Testis (tissue), 2 donors: ENCODE measurements at regions not wholly inside any gene's neighbourhood (a gene's known extent, or its start where the extent isn't known, plus 50 kb on each side); places are given as distances from the start of the nearest gene placed in this dataset.

Experiments
- DNase-seq: peaks from one replicate; pipeline ENCODE4 v3.0.0-alpha.2; 2019
- H3K27ac ChIP-seq, 2 donors: fragments of 200-600 bp; sonication (generic); one replicate each; pipeline ENCODE4 v1.5.1; 2019
- H3K27me3 ChIP-seq: fragments of 200-600 bp; sonication (generic); one replicate; pipeline ENCODE4 v1.5.1; 2019
- H3K36me3 ChIP-seq: fragments of 200-600 bp; sonication (generic); one replicate; pipeline ENCODE4 v1.5.1; 2017; ENCODE audit warnings: low read depth; ENCODE audit errors: missing control alignments
- H3K4me1 ChIP-seq: fragments of 200-600 bp; sonication (generic); one replicate; pipeline ENCODE4 v1.5.1; 2019
- H3K4me3 ChIP-seq, 2 donors: fragments of 200-600 bp; sonication (generic); one replicate each; pipeline ENCODE4 v1.5.1; 2017 to 2019
- H3K9me3 ChIP-seq: fragments of 200-600 bp; sonication (generic); one replicate; pipeline ENCODE4 v1.5.1; 2017
- CTCF ChIP-seq, 3 experiments: fragments of 450-650 bp in 2 of 3; fragments of 200-600 bp in 1 of 3; sonication (generic) in 1 of 3; IDR thresholded peaks; one replicate each; pipeline ENCODE4 v1.5.1; 2016 to 2019; ENCODE audit warnings: antibody characterized with exemption in 3 of 3, mild to moderate bottlenecking in 2 of 3, moderate library complexity in 1 of 3
- POLR2A ChIP-seq: fragments of 450-650 bp; IDR thresholded peaks from one replicate; pipeline ENCODE4 v1.6.1; 2017; ENCODE audit warnings: antibody characterized with exemption, mild to moderate bottlenecking, moderate library complexity
- WGBS, 2 donors: methylation state at CpG; one replicate each; pipeline ENCODE4 v1.1.5; 2018; 5-methylcytosine and 5-hydroxymethylcytosine counted together
- intact Hi-C: fragments of 100-400 bp; cut with DNase I; formaldehyde crosslinking; loops from one replicate; pipeline ENCODE4 v1.15.1; 2023; ENCODE audit warnings: low total_unique reads

GRCh38 chr4:3615386-3616286, 83.4 kb upstream of the LRPAP1 start:
- no peaks in the 10 kb centered on the region for H3K27me3 ChIP-seq
- intact Hi-C loops = no loop called here
- H3K4me1 ChIP-seq = peaks cover 9% of the 10 kb centered on the region
- H3K27ac ChIP-seq = no peak overlapping the region
- H3K36me3 ChIP-seq = no peaks in the 10 kb centered on the region
- H3K4me3 ChIP-seq = no peak overlapping the region
- no peak for TF ChIP-seq POLR2A
- no peak for TF ChIP-seq CTCF (IDR thresholded peaks at IDR 0.05)
- WGBS, 2 donors = 94 to 95% methylated on average over 37 to 40 of the region's 40 CpGs
- H3K9me3 ChIP-seq = no peaks in the 10 kb centered on the region
- no peak for DNase-seq

GRCh38 chr4:3614731-3614980, 82.4 kb upstream of the LRPAP1 start:
- H3K9me3 ChIP-seq = no peaks in the 10 kb centered on the region
- no peak for DNase-seq
- no peak for TF ChIP-seq CTCF (IDR thresholded peaks at IDR 0.05)
- no peak for TF ChIP-seq POLR2A
- intact Hi-C loops = no loop called here
- no peak overlapping the region for H3K4me3 ChIP-seq
- H3K36me3 ChIP-seq = no peaks in the 10 kb centered on the region
- no peaks in the 10 kb centered on the region for H3K27me3 ChIP-seq
- WGBS, 2 donors = 70 to 90% methylated on average over 7 to 8 of the region's 8 CpGs
- peaks cover 9% of the 10 kb centered on the region for H3K4me1 ChIP-seq
- H3K27ac ChIP-seq = no peak overlapping the region

- Histone ChIP-seq H3K9me3 (no peaks in the 10 kb centered on the region), H3K4me1 (peaks cover 9% of the 10 kb centered on the region), H3K27ac (no peak overlapping the region), H3K4me3 (no peak overlapping the region), H3K36me3 (no peaks in the 10 kb centered on the region), H3K27me3 (no peaks in the 10 kb centered on the region)
- intact Hi-C loops = no loop called here
- TF ChIP-seq CTCF (IDR thresholded peaks at IDR 0.05) (no peak), POLR2A (no peak)
- DNase-seq = peak; percentile 94
- WGBS, 2 donors = 43 to 58% methylated on average over 10 to 25 of the region's 25 CpGs
Measured at GRCh38 chr4:3613967-3614730, 81.9 kb upstream of the LRPAP1 start.

GRCh38 chr4:3612934-3613333, 80.7 kb upstream of the LRPAP1 start:
- WGBS, 2 donors = 78 to 79% methylated on average over 1 of the region's 1 CpG
- H3K9me3 ChIP-seq = no peaks in the 10 kb centered on the region
- DNase-seq = no peak
- peaks cover 11% of the 10 kb centered on the region for H3K4me1 ChIP-seq
- TF ChIP-seq POLR2A (no peak), CTCF (IDR thresholded peaks at IDR 0.05) (no peak)
- H3K27me3 ChIP-seq = no peaks in the 10 kb centered on the region
- no peaks in the 10 kb centered on the region for H3K36me3 ChIP-seq
- H3K27ac ChIP-seq = no peak overlapping the region
- intact Hi-C loops = no loop called here
- H3K4me3 ChIP-seq = no peak overlapping the region
